B cell (primary cell): ENCODE measurements at regions not wholly inside any gene's neighbourhood (a gene's known extent, or its start where the extent isn't known, plus 50 kb on each side); places are given as distances from the start of the nearest gene placed in this dataset.

ENCODE experiments used
- ATAC-seq: fragments of 200-7000 bp; cut with Tn5 transposase; one replicate; pipeline ENCODE4 v1.10.0; 2021; ENCODE audit warnings: low read depth, mild to moderate bottlenecking, moderate number of reproducible peaks, moderate library complexity
- CTCF ChIA-PET: fragments of 350-600 bp; sonication (Branson Sonifier 250); formaldehyde crosslinking; loops from one replicate; lab custom pipeline; 2021; ENCODE audit warnings: antibody characterized with exemption, inconsistent platforms; lab: Charles Lee
- POLR2A ChIA-PET: fragments of 350-600 bp; sonication (Branson Sonifier 250); formaldehyde crosslinking; loops from one replicate; lab custom pipeline; 2021; ENCODE audit warnings: antibody characterized with exemption; lab: Charles Lee
- DNase-seq: peaks from one replicate; pipeline ENCODE4 v3.0.0; 2013
- H2AFZ ChIP-seq: 2 replicates; pipeline ENCODE4 v1.6.1; 2012; ENCODE audit warnings: mild to moderate bottlenecking, low read depth, low read length; ENCODE audit not compliant: insufficient read depth, poor library complexity, severe bottlenecking
- H3K27ac ChIP-seq, 2 donors: 1 replicate in 1 of 2; 2 replicates in 1 of 2; pipeline ENCODE4 v1.5.1; 2012 to 2013; ENCODE audit warnings: low read length in 2 of 2, mild to moderate bottlenecking in 2 of 2, moderate library complexity in 1 of 2
- H3K27me3 ChIP-seq, 4 experiments: fragments of 200-600 bp in 1 of 4; sonication (generic) in 1 of 4; replicated peaks in 1 of 4; 1 replicate in 2 of 4; 2 replicates in 2 of 4; pipeline versions ENCODE4 v1.6.1 to v1.7.0; 2013 to 2016; ENCODE audit warnings: low read length in 3 of 4, mild to moderate bottlenecking in 2 of 4, mixed read lengths in 1 of 4, moderate library complexity in 1 of 4; ENCODE audit not compliant: insufficient read depth in 4 of 4, control insufficient read depth in 3 of 4; ENCODE audit errors: control extremely low read depth in 1 of 4
- H3K36me3 ChIP-seq, 2 experiments: replicated peaks in 1 of 2; 1 replicate in 1 of 2; 2 replicates in 1 of 2; pipeline versions ENCODE4 v1.6.1 to v1.7.1; 2013; ENCODE audit warnings: low read length in 1 of 2; ENCODE audit not compliant: insufficient read depth in 2 of 2, control insufficient read depth in 1 of 2; ENCODE audit errors: control extremely low read depth in 1 of 2, extremely low read depth in 1 of 2
- H3K4me1 ChIP-seq, 2 donors: fragments of 200-600 bp in 1 of 2; sonication (generic) in 1 of 2; 1 replicate in 1 of 2; 2 replicates in 1 of 2; pipeline versions ENCODE4 v1.5.1 to v1.6.1; 2013 to 2017; ENCODE audit warnings: low read length in 2 of 2; ENCODE audit not compliant: control insufficient read depth in 2 of 2, insufficient read depth in 2 of 2
- H3K4me2 ChIP-seq: replicated peaks from 2 replicates; pipeline ENCODE3; 2012; ENCODE audit warnings: mild to moderate bottlenecking, low read depth, low read length; ENCODE audit not compliant: poor library complexity, severe bottlenecking
- H3K4me3 ChIP-seq, 5 experiments: fragments of 200-600 bp in 1 of 5; sonication (generic) in 1 of 5; 1 replicate in 3 of 5; 2 replicates in 2 of 5; pipeline versions ENCODE4 v1.5.1 to v1.7.0; 2011 to 2016; ENCODE audit warnings: low read length in 4 of 5, mild to moderate bottlenecking in 4 of 5, low read depth in 2 of 5, control low read depth in 1 of 5, moderate library complexity in 1 of 5; ENCODE audit not compliant: insufficient read depth in 1 of 5; ENCODE audit errors: control extremely low read depth in 1 of 5, extremely low read depth in 1 of 5
- H3K79me2 ChIP-seq: fragments of 200-600 bp; sonication (generic); one replicate; pipeline ENCODE4 v1.6.0; 2016; ENCODE audit warnings: low read length; ENCODE audit not compliant: control insufficient read depth, insufficient read depth
- H3K9ac ChIP-seq: fragments of 200-600 bp; sonication (generic); 2 replicates; pipeline ENCODE4 v1.6.1; 2017; ENCODE audit warnings: mild to moderate bottlenecking, low read length, moderate library complexity
- H3K9me3 ChIP-seq, 3 donors: one replicate each; pipeline versions ENCODE4 v1.6.1 to v1.7.1; 2013; ENCODE audit warnings: low read length in 2 of 3; ENCODE audit not compliant: control insufficient read depth in 2 of 3, insufficient read depth in 1 of 3; ENCODE audit errors: control extremely low read depth in 1 of 3
- H4K20me1 ChIP-seq: 2 replicates; pipeline ENCODE4 v1.6.0; 2012; ENCODE audit warnings: mild to moderate bottlenecking, low read length; ENCODE audit not compliant: insufficient read depth, control insufficient read depth, poor library complexity, severe bottlenecking
- H3K27ac Mint-ChIP-seq: one replicate; pipeline ENCODE4 v1.8.0; 2021; ENCODE audit warnings: mixed read lengths
- H3K27me3 Mint-ChIP-seq: one replicate; pipeline ENCODE4 v1.8.0; 2021; ENCODE audit warnings: mixed read lengths
- H3K4me1 Mint-ChIP-seq: one replicate; pipeline ENCODE4 v1.8.0; 2021; ENCODE audit warnings: mixed read lengths
- H3K4me3 Mint-ChIP-seq: one replicate; pipeline ENCODE4 v1.8.0; 2021; ENCODE audit warnings: mixed read lengths
- H3K9me3 Mint-ChIP-seq: one replicate; pipeline ENCODE4 v1.8.0; 2022; ENCODE audit warnings: mixed read lengths; ENCODE audit not compliant: insufficient read depth
- CTCF ChIP-seq: fragments of 200-600 bp; IDR thresholded peaks from one replicate; pipeline ENCODE4 v1.8.0; 2022; ENCODE audit warnings: antibody characterized with exemption, mild to moderate bottlenecking
- EZH2 ChIP-seq: IDR thresholded peaks from 2 replicates; pipeline ENCODE4 v1.6.1; 2012; ENCODE audit warnings: borderline replicate concordance, low read depth, mild to moderate bottlenecking, moderate library complexity, low read length; ENCODE audit not compliant: insufficient read depth, poor library complexity, severe bottlenecking
- WGBS: methylation state at CpG from one replicate; pipeline ENCODE4 v1.1.5; 2013; ENCODE audit warnings: missing lambda C conversion rate; ENCODE audit not compliant: insufficient coverage; 5-methylcytosine and 5-hydroxymethylcytosine counted together
- intact Hi-C: fragments of 100-400 bp; cut with micrococcal nuclease; formaldehyde crosslinking; loops from one replicate; pipeline ENCODE4 v1.10.0; 2022

- H3K27ac ChIP-seq = no peak overlapping the region
- no peak for TF ChIP-seq EZH2
- no peak for TF ChIP-seq CTCF
- no peak overlapping the region for H2AFZ ChIP-seq
- ChIA-PET POLR2A (no interaction called here), CTCF (no interaction called here)
- H3K4me2 ChIP-seq = no peak overlapping the region
- no peak for ATAC-seq
- peaks cover 9% of the 10 kb centered on the region for H3K9me3 Mint-ChIP-seq
- H3K27me3 ChIP-seq = no peaks in the 10 kb centered on the region
- peaks cover 3 to 4% (median 4%) of the 10 kb centered on the region in 3 donors for H3K9me3 ChIP-seq
- no peaks in the 10 kb centered on the region for H3K4me1 Mint-ChIP-seq
- no peak overlapping the region for H3K4me3 Mint-ChIP-seq
- WGBS = 92% methylated on average over 1 of the region's 1 CpG
- no peak overlapping the region for H3K9ac ChIP-seq
- no peak overlapping the region for H3K27ac Mint-ChIP-seq
- H3K4me3 ChIP-seq = no peak overlapping the region
- intact Hi-C loops = no loop called here
- DNase-seq = no peak
- no peaks in the 10 kb centered on the region for H4K20me1 ChIP-seq
- no peaks in the 10 kb centered on the region for H3K4me1 ChIP-seq
- no peaks in the 10 kb centered on the region for H3K79me2 ChIP-seq
- peaks cover 5% of the 10 kb centered on the region for H3K27me3 Mint-ChIP-seq
- H3K36me3 ChIP-seq = no peaks in the 10 kb centered on the region
These were observed 302.7 kb downstream of the ZEB1 start for GRCh38 chr10:31621733-31622132.

- Histone ChIP-seq H3K27ac (no peak overlapping the region), H3K4me1 (no peaks in the 10 kb centered on the region), H3K79me2 (no peaks in the 10 kb centered on the region), H4K20me1 (no peaks in the 10 kb centered on the region), H2AFZ (no peak overlapping the region), H3K36me3 (no peaks in the 10 kb centered on the region), H3K9ac (no peak overlapping the region), H3K4me3 (no peak overlapping the region), H3K9me3 (peaks cover 0 to 4% (median 2%) of the 10 kb centered on the region in 3 donors), H3K27me3 (no peaks in the 10 kb centered on the region), H3K4me2 (no peak overlapping the region)
- ATAC-seq (no peak), DNase-seq (no peak)
- H3K4me3 Mint-ChIP-seq = no peak overlapping the region
- POLR2A ChIA-PET = no interaction called here
- WGBS = 85% methylated on average over 14 of the region's 14 CpGs
- H3K27ac Mint-ChIP-seq = no peak overlapping the region
- TF ChIP-seq EZH2 (no peak), CTCF (no peak)
- intact Hi-C loops = no loop called here
- peaks cover 3% of the 10 kb centered on the region for H3K9me3 Mint-ChIP-seq
- H3K27me3 Mint-ChIP-seq = peaks cover 5% of the 10 kb centered on the region
- no peaks in the 10 kb centered on the region for H3K4me1 Mint-ChIP-seq
- CTCF ChIA-PET = no interaction called here
These were observed 301.5 kb downstream of the ZEB1 start for GRCh38 chr10:31620226-31621151.
